ENCODE measurements at regions not wholly inside any gene's neighbourhood (a gene's known extent, or its start where the extent isn't known, plus 50 kb on each side); places are given as distances from the start of the nearest gene placed in this dataset.
"Not testable (repeated sequence)": the region's sequence is repeated elsewhere in the genome, so short reads cannot be mapped to it uniquely, and the experiment has no call there.

- Histone ChIP-seq H3K9me3 (no peaks in the 10 kb centered on the region), H3K4me3 (no peak overlapping the region), H3K36me3 (no peaks in the 10 kb centered on the region), H3K27me3 (no peaks in the 10 kb centered on the region), H3K4me1 (no peaks in the 10 kb centered on the region), H3K27ac (peak overlapping the region in 1 of 12 donors; percentile 60)
- WGBS, 4 donors, result 25 to 34% (median 32%) methylated on average over 12 of the region's 12 CpGs
- DNase-seq, result no peak
- TF ChIP-seq, protein P1, sequence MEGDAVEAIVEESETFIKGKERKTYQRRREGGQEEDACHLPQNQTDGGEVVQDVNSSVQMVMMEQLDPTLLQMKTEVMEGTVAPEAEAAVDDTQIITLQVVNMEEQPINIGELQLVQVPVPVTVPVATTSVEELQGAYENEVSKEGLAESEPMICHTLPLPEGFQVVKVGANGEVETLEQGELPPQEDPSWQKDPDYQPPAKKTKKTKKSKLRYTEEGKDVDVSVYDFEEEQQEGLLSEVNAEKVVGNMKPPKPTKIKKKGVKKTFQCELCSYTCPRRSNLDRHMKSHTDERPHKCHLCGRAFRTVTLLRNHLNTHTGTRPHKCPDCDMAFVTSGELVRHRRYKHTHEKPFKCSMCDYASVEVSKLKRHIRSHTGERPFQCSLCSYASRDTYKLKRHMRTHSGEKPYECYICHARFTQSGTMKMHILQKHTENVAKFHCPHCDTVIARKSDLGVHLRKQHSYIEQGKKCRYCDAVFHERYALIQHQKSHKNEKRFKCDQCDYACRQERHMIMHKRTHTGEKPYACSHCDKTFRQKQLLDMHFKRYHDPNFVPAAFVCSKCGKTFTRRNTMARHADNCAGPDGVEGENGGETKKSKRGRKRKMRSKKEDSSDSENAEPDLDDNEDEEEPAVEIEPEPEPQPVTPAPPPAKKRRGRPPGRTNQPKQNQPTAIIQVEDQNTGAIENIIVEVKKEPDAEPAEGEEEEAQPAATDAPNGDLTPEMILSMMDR (IDR thresholded peaks at IDR 0.05), result no peak
- no peak for TF ChIP-seq POLR2A (IDR thresholded peaks at IDR 0.05)
- intact Hi-C loops (cut with DNase I), result loop anchor here in 2 of 10 donors (10.0 kb wide), 2 partner anchors 55 to 285 kb away; partner anchors contain the start of genes RND2 (in 1 of the 2) and VAT1 (in 1 of the 2)
- ATAC-seq, result no peak
Observed at GRCh38 chr17:43309505-43310332, 75.9 kb upstream of the RNU2-1 start.

- Histone ChIP-seq H3K27ac (no peak overlapping the region), H3K9me3 (no peaks in the 10 kb centered on the region), H3K4me3 (no peak overlapping the region), H3K36me3 (no peaks in the 10 kb centered on the region), H3K27me3 (no peaks in the 10 kb centered on the region), H3K4me1 (no peaks in the 10 kb centered on the region)
- intact Hi-C loops (cut with DNase I), result no loop called here
- ATAC-seq (no peak), DNase-seq (no peak)
- WGBS, 4 donors, result 79 to 87% (median 81%) methylated on average over 6 of the region's 6 CpGs
- TF ChIP-seq, protein P1 (IDR thresholded peaks at IDR 0.05), result no peak
- no peak for TF ChIP-seq POLR2A (IDR thresholded peaks at IDR 0.05)
Observed at GRCh38 chr17:43308999-43309398, 75.2 kb upstream of the RNU2-1 start.

- H3K4me1 ChIP-seq; H3K9me3 ChIP-seq; H3K27ac ChIP-seq; DNase-seq; ATAC-seq; H3K4me3 ChIP-seq; H3K36me3 ChIP-seq; intact Hi-C loops (cut with DNase I); H3K27me3 ChIP-seq: not testable (repeated sequence)
- 96 to 98% methylated on average over 14 of the region's 23 CpGs; no CpG with 5 or more reads in 2 of the 4 donors for WGBS, 4 donors
Observed at GRCh38 chr17:43304792-43305191, 71.0 kb upstream of the RNU2-1 start.

DNA sequence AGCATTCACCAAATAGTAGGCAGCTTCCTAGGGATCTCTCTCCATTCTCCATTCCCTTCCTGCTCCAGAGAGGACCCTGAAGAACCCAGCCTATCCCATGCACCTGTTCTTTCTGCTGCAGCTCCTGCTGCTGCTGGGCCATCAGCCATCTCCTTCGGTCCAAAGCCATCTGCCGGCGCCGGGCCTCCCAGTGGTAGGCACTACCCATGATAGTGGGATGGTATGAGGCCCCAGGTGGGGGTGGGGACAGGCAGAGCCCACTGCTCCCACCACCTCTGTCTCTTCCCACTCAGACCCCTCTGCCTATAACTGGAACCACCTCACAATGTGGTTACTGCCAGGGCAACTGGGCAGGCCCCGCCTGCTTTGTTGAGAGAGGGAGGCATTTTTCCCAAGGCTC, 69.3 kb upstream of the RNU2-1 start:
- H3K9me3 ChIP-seq; H3K27me3 ChIP-seq; H3K27ac ChIP-seq; DNase-seq; H3K4me1 ChIP-seq; intact Hi-C loops (cut with DNase I); H3K36me3 ChIP-seq; H3K4me3 ChIP-seq: not testable (repeated sequence)
- WGBS, 4 donors, result no CpG with 5 or more reads among the region's 5 CpGs
- peak in 2 of 4 donors; percentile 27 to 41 for ATAC-seq

- H3K27ac ChIP-seq; H3K4me1 ChIP-seq; H3K9me3 ChIP-seq; DNase-seq; H3K36me3 ChIP-seq; ATAC-seq; intact Hi-C loops (cut with DNase I); H3K27me3 ChIP-seq; H3K4me3 ChIP-seq: not testable (repeated sequence)
- WGBS, 4 donors, result no CpG with 5 or more reads among the region's 37 CpGs
Observed at GRCh38 chr17:43299300-43300076, 65.7 kb upstream of the RNU2-1 start.

GRCh38 chr17:43289670-43290069, 55.9 kb upstream of the RNU2-1 start:
- DNase-seq; H3K27me3 ChIP-seq; H3K27ac ChIP-seq; intact Hi-C loops (cut with DNase I); H3K4me3 ChIP-seq; H3K36me3 ChIP-seq; H3K9me3 ChIP-seq; ATAC-seq; H3K4me1 ChIP-seq: not testable (repeated sequence)
- WGBS, 4 donors, result no CpG with 5 or more reads among the region's 11 CpGs

DNA sequence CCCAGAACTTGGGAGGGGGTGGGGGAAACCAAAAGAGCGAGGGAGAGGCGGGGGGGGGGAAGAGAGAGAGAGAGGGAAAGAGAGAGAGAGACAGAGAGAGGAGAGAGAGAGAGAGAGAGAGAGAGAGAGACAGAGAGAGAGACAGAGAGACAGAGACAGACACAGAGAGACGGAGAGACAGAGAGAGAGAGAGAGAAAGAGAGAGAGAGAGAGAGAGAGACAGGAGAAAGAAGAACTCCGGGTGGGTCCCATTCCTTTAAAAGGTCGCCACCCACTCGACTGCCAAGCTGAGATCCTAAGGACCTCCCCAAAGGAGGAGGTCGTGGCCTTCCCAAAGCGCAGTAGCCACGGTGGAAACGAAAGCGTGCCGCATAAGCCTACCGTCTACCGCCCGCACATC, 49.8 kb upstream of the RNU2-1 start:
- H3K9me3 ChIP-seq; H3K27me3 ChIP-seq; intact Hi-C loops (cut with DNase I); H3K36me3 ChIP-seq; ATAC-seq; H3K27ac ChIP-seq; H3K4me1 ChIP-seq; DNase-seq; H3K4me3 ChIP-seq: not testable (repeated sequence)
- 0 to 33% methylated on average over 2 of the region's 15 CpGs; no CpG with 5 or more reads in 2 of the 4 donors for WGBS, 4 donors
